GM23338 (cell line): ENCODE measurements at regions not wholly inside any gene's neighbourhood (a gene's known extent, or its start where the extent isn't known, plus 50 kb on each side); places are given as distances from the start of the nearest gene placed in this dataset.

Experiments used
- ATAC-seq: fragments of 200-7000 bp; cut with Tn5 transposase; 3 replicates; pipeline ENCODE4 v1.9.1; 2020
- DNase-seq: peaks from one replicate; pipeline ENCODE4 v3.0.0-alpha.2; 2015; ENCODE audit warnings: low spot score
- H2AFZ ChIP-seq: fragments of 200-600 bp; sonication (generic); 2 replicates; pipeline ENCODE4 v1.8.0; 2016; ENCODE audit warnings: antibody characterized with exemption, mild to moderate bottlenecking, moderate library complexity
- H3F3A ChIP-seq: fragments of 200-600 bp; sonication (generic); replicated peaks from 2 replicates; pipeline ENCODE4 v1.8.0; 2017; ENCODE audit warnings: antibody characterized with exemption, mixed run types, low read depth
- H3K27ac ChIP-seq: fragments of 200-600 bp; sonication (generic); 2 replicates; pipeline ENCODE4 v1.6.1; 2016; ENCODE audit warnings: low read depth
- H3K27me3 ChIP-seq: fragments of 200-600 bp; sonication (generic); 2 replicates; pipeline ENCODE4 v1.8.0; 2016; ENCODE audit warnings: mild to moderate bottlenecking, mixed run types, moderate library complexity; ENCODE audit not compliant: insufficient read depth
- H3K36me3 ChIP-seq: fragments of 200-600 bp; sonication (generic); 2 replicates; pipeline ENCODE4 v1.8.0; 2016; ENCODE audit warnings: mild to moderate bottlenecking; ENCODE audit not compliant: insufficient read depth
- H3K4me1 ChIP-seq: fragments of 200-600 bp; sonication (generic); 2 replicates; pipeline ENCODE4 v1.8.0; 2016; ENCODE audit warnings: mild to moderate bottlenecking, moderate library complexity; ENCODE audit not compliant: insufficient read depth
- H3K4me2 ChIP-seq: fragments of 200-600 bp; sonication (generic); 2 replicates; pipeline ENCODE4 v1.7.1; 2017; ENCODE audit warnings: mixed run types
- H3K4me3 ChIP-seq: fragments of 200-600 bp; sonication (generic); 2 replicates; pipeline ENCODE4 v1.6.1; 2016; ENCODE audit warnings: mixed run types
- H3K79me2 ChIP-seq: fragments of 200-600 bp; sonication (generic); replicated peaks from 2 replicates; pipeline ENCODE4 v1.8.0; 2017; ENCODE audit warnings: mild to moderate bottlenecking; ENCODE audit not compliant: insufficient read depth
- H3K9me2 ChIP-seq: fragments of 200-600 bp; sonication (generic); 2 replicates; pipeline ENCODE4 v1.8.0; 2017; ENCODE audit not compliant: insufficient read depth
- H4K20me1 ChIP-seq: fragments of 200-600 bp; sonication (generic); replicated peaks from 2 replicates; pipeline ENCODE4 v1.8.0; 2017; ENCODE audit warnings: mild to moderate bottlenecking; ENCODE audit not compliant: insufficient read depth
- H3K27ac Mint-ChIP-seq: 2 replicates; pipeline ENCODE4 v1.8.0; 2020; ENCODE audit warnings: inconsistent platforms, mild to moderate bottlenecking, moderate library complexity, mixed read lengths
- H3K27me3 Mint-ChIP-seq: 3 replicates; pipeline ENCODE4 v1.8.0; 2022; ENCODE audit warnings: low read depth, mild to moderate bottlenecking, moderate library complexity, mixed read lengths, inconsistent platforms; ENCODE audit not compliant: insufficient read depth, poor library complexity
- H3K36me3 Mint-ChIP-seq: 3 replicates; pipeline ENCODE4 v1.8.0; 2021; ENCODE audit warnings: low read depth, mild to moderate bottlenecking, inconsistent platforms, moderate library complexity, mixed read lengths
- H3K4me1 Mint-ChIP-seq: 3 replicates; pipeline ENCODE4 v1.8.0; 2020; ENCODE audit warnings: mild to moderate bottlenecking, inconsistent platforms, mixed read lengths
- H3K4me3 Mint-ChIP-seq: 3 replicates; pipeline ENCODE4 v1.8.0; 2021; ENCODE audit warnings: moderate library complexity, mild to moderate bottlenecking, inconsistent platforms, mixed read lengths
- H3K9me3 Mint-ChIP-seq: 3 replicates; pipeline ENCODE4 v1.8.0; 2020; ENCODE audit warnings: moderate library complexity, mild to moderate bottlenecking, inconsistent platforms, mixed read lengths
- CREB1 ChIP-seq: fragments of 250-450 bp; sonication (Bioruptor Pico); IDR thresholded peaks from 2 replicates; pipeline ENCODE4 v1.5.0; 2020; ENCODE audit warnings: low read depth, mild to moderate bottlenecking, moderate library complexity
- EZH2 ChIP-seq: fragments of 200-600 bp; sonication (generic); IDR thresholded peaks from one replicate; pipeline ENCODE4 v1.8.0; 2017; ENCODE audit warnings: antibody characterized with exemption, mild to moderate bottlenecking, low read depth; ENCODE audit not compliant: unreplicated experiment
- EZH2phosphoT487 ChIP-seq: fragments of 200-600 bp; sonication (generic); IDR thresholded peaks from one replicate; pipeline ENCODE4 v1.8.1; 2018; ENCODE audit warnings: antibody characterized with exemption; ENCODE audit not compliant: unreplicated experiment
- JUNB ChIP-seq: IDR thresholded peaks from one replicate; pipeline ENCODE4 v1.6.1; 2016; ENCODE audit warnings: antibody characterized with exemption; ENCODE audit not compliant: unreplicated experiment
- NANOG ChIP-seq: IDR thresholded peaks from 2 replicates; pipeline ENCODE4 v1.6.1; 2016; ENCODE audit warnings: antibody characterized with exemption, borderline replicate concordance
- POLR2AphosphoS5 ChIP-seq: IDR thresholded peaks from 2 replicates; pipeline ENCODE4 v1.6.1; 2016; ENCODE audit warnings: antibody characterized with exemption, low read depth
- STAT1 ChIP-seq: IDR thresholded peaks from one replicate; pipeline ENCODE4 v1.6.1; 2016; ENCODE audit warnings: antibody characterized with exemption; ENCODE audit not compliant: unreplicated experiment
- ZNF114 ChIP-seq: fragments of 250-450 bp; sonication (Bioruptor Pico); IDR thresholded peaks from 2 replicates; pipeline ENCODE4 v1.5.0; 2020; ENCODE audit warnings: mild to moderate bottlenecking, moderate library complexity
- ZNF331 ChIP-seq: fragments of 250-450 bp; sonication (Bioruptor Pico); IDR thresholded peaks from 2 replicates; pipeline ENCODE4 v1.5.0; 2020; ENCODE audit warnings: low read depth, mild to moderate bottlenecking, moderate library complexity
- TF ChIP-seq, protein P1 (sequence below): fragments of 250-450 bp; sonication (Bioruptor Pico); IDR thresholded peaks from 2 replicates; pipeline ENCODE4 v1.5.0; 2020; ENCODE audit warnings: mild to moderate bottlenecking, moderate library complexity
- TF ChIP-seq, protein P2 (sequence below): IDR thresholded peaks from one replicate; pipeline ENCODE4 v1.6.1; 2018; ENCODE audit warnings: antibody characterized with exemption; ENCODE audit not compliant: unreplicated experiment
- TF ChIP-seq, protein P3 (sequence below), 2 experiments: fragments of 200-600 bp in 1 of 2; sonication (generic) in 1 of 2; conservative IDR thresholded peaks; 2 replicates each; pipeline versions ENCODE4 v1.5.1 to v1.6.1; 2016 to 2017; ENCODE audit warnings: antibody characterized with exemption in 2 of 2, low read depth in 2 of 2, mild to moderate bottlenecking in 2 of 2, moderate library complexity in 1 of 2
- TF ChIP-seq, protein P4 (sequence below): IDR thresholded peaks from 2 replicates; pipeline ENCODE4 v1.6.1; 2016; ENCODE audit warnings: antibody characterized with exemption

DNA sequence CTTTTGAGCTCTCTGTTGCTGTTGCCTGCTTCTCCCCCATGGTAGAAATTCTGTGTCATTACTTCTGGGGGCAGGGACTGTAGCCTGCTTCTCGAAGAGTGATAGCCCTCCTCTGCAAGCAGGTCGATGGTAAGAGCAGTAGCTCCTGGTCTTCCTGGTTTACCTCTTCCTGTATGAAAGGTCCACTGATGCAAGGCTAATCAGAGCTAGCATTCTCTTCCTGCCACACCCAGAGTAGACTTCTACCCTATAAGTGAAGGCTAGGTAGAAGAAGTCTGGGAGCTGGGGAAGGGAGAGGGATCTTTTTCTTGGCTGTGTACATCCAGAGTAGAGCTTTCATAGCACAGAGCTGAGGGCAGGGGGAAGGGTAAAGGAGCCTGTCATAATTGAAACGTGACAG is 357.0 kb downstream of the SQOR start:
- H3K4me2 ChIP-seq = no peak overlapping the region
- Mint-ChIP-seq H3K27me3 (peaks cover 4% of the 10 kb centered on the region), H3K27ac (no peak overlapping the region), H3K9me3 (peaks cover 77% of the 10 kb centered on the region), H3K4me1 (no peaks in the 10 kb centered on the region), H3K4me3 (no peak overlapping the region), H3K36me3 (peaks cover 11% of the 10 kb centered on the region)
- H3K4me3 ChIP-seq = no peak overlapping the region
- H3F3A ChIP-seq = no peaks in the 10 kb centered on the region
- TF ChIP-seq, protein P1, sequence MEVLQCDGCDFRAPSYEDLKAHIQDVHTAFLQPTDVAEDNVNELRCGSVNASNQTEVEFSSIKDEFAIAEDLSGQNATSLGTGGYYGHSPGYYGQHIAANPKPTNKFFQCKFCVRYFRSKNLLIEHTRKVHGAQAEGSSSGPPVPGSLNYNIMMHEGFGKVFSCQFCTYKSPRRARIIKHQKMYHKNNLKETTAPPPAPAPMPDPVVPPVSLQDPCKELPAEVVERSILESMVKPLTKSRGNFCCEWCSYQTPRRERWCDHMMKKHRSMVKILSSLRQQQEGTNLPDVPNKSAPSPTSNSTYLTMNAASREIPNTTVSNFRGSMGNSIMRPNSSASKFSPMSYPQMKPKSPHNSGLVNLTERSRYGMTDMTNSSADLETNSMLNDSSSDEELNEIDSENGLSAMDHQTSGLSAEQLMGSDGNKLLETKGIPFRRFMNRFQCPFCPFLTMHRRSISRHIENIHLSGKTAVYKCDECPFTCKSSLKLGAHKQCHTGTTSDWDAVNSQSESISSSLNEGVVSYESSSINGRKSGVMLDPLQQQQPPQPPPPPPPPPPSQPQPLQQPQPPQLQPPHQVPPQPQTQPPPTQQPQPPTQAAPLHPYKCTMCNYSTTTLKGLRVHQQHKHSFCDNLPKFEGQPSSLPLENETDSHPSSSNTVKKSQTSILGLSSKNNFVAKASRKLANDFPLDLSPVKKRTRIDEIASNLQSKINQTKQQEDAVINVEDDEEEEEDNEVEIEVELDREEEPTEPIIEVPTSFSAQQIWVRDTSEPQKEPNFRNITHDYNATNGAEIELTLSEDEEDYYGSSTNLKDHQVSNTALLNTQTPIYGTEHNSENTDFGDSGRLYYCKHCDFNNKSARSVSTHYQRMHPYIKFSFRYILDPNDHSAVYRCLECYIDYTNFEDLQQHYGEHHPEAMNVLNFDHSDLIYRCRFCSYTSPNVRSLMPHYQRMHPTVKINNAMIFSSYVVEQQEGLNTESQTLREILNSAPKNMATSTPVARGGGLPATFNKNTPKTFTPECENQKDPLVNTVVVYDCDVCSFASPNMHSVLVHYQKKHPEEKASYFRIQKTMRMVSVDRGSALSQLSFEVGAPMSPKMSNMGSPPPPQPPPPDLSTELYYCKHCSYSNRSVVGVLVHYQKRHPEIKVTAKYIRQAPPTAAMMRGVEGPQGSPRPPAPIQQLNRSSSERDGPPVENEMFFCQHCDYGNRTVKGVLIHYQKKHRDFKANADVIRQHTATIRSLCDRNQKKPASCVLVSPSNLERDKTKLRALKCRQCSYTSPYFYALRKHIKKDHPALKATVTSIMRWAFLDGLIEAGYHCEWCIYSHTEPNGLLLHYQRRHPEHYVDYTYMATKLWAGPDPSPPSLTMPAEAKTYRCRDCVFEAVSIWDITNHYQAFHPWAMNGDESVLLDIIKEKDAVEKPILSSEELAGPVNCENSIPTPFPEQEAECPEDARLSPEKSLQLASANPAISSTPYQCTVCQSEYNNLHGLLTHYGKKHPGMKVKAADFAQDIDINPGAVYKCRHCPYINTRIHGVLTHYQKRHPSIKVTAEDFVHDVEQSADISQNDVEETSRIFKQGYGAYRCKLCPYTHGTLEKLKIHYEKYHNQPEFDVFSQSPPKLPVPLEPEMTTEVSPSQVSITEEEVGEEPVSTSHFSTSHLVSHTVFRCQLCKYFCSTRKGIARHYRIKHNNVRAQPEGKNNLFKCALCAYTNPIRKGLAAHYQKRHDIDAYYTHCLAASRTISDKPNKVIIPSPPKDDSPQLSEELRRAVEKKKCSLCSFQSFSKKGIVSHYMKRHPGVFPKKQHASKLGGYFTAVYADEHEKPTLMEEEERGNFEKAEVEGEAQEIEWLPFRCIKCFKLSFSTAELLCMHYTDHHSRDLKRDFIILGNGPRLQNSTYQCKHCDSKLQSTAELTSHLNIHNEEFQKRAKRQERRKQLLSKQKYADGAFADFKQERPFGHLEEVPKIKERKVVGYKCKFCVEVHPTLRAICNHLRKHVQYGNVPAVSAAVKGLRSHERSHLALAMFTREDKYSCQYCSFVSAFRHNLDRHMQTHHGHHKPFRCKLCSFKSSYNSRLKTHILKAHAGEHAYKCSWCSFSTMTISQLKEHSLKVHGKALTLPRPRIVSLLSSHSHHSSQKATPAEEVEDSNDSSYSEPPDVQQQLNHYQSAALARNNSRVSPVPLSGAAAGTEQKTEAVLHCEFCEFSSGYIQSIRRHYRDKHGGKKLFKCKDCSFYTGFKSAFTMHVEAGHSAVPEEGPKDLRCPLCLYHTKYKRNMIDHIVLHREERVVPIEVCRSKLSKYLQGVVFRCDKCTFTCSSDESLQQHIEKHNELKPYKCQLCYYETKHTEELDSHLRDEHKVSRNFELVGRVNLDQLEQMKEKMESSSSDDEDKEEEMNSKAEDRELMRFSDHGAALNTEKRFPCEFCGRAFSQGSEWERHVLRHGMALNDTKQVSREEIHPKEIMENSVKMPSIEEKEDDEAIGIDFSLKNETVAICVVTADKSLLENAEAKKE (CRISPR knock-in tag) = no peak
- TF ChIP-seq ZNF114 (CRISPR knock-in tag) = no peak
- no peak for TF ChIP-seq CREB1 (CRISPR knock-in tag)
- no peak for TF ChIP-seq POLR2AphosphoS5
- TF ChIP-seq, protein P2, sequence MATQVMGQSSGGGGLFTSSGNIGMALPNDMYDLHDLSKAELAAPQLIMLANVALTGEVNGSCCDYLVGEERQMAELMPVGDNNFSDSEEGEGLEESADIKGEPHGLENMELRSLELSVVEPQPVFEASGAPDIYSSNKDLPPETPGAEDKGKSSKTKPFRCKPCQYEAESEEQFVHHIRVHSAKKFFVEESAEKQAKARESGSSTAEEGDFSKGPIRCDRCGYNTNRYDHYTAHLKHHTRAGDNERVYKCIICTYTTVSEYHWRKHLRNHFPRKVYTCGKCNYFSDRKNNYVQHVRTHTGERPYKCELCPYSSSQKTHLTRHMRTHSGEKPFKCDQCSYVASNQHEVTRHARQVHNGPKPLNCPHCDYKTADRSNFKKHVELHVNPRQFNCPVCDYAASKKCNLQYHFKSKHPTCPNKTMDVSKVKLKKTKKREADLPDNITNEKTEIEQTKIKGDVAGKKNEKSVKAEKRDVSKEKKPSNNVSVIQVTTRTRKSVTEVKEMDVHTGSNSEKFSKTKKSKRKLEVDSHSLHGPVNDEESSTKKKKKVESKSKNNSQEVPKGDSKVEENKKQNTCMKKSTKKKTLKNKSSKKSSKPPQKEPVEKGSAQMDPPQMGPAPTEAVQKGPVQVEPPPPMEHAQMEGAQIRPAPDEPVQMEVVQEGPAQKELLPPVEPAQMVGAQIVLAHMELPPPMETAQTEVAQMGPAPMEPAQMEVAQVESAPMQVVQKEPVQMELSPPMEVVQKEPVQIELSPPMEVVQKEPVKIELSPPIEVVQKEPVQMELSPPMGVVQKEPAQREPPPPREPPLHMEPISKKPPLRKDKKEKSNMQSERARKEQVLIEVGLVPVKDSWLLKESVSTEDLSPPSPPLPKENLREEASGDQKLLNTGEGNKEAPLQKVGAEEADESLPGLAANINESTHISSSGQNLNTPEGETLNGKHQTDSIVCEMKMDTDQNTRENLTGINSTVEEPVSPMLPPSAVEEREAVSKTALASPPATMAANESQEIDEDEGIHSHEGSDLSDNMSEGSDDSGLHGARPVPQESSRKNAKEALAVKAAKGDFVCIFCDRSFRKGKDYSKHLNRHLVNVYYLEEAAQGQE = no peak
- no peak for TF ChIP-seq EZH2phosphoT487
- TF ChIP-seq, protein P3, sequence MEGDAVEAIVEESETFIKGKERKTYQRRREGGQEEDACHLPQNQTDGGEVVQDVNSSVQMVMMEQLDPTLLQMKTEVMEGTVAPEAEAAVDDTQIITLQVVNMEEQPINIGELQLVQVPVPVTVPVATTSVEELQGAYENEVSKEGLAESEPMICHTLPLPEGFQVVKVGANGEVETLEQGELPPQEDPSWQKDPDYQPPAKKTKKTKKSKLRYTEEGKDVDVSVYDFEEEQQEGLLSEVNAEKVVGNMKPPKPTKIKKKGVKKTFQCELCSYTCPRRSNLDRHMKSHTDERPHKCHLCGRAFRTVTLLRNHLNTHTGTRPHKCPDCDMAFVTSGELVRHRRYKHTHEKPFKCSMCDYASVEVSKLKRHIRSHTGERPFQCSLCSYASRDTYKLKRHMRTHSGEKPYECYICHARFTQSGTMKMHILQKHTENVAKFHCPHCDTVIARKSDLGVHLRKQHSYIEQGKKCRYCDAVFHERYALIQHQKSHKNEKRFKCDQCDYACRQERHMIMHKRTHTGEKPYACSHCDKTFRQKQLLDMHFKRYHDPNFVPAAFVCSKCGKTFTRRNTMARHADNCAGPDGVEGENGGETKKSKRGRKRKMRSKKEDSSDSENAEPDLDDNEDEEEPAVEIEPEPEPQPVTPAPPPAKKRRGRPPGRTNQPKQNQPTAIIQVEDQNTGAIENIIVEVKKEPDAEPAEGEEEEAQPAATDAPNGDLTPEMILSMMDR (conservative IDR thresholded peaks at IDR 0.05; ENCODE audit: low read depth in 2 of 2) = no peak
- TF ChIP-seq STAT1 = no peak
- TF ChIP-seq, protein P4, sequence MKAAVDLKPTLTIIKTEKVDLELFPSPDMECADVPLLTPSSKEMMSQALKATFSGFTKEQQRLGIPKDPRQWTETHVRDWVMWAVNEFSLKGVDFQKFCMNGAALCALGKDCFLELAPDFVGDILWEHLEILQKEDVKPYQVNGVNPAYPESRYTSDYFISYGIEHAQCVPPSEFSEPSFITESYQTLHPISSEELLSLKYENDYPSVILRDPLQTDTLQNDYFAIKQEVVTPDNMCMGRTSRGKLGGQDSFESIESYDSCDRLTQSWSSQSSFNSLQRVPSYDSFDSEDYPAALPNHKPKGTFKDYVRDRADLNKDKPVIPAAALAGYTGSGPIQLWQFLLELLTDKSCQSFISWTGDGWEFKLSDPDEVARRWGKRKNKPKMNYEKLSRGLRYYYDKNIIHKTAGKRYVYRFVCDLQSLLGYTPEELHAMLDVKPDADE = no peak
- TF ChIP-seq ZNF331 (CRISPR knock-in tag) = no peak
- TF ChIP-seq EZH2 = no peak
- TF ChIP-seq JUNB = no peak
- no peak for TF ChIP-seq NANOG
- H2AFZ ChIP-seq = no peak overlapping the region
- H3K27ac ChIP-seq = no peak overlapping the region
- no peaks in the 10 kb centered on the region for H4K20me1 ChIP-seq
- no peaks in the 10 kb centered on the region for H3K36me3 ChIP-seq
- no peaks in the 10 kb centered on the region for H3K27me3 ChIP-seq
- ATAC-seq (no peak), DNase-seq (no peak)
- H3K4me1 ChIP-seq = no peaks in the 10 kb centered on the region
- H3K79me2 ChIP-seq = no peaks in the 10 kb centered on the region
- H3K9me2 ChIP-seq = no peaks in the 10 kb centered on the region
